RWPE2 (cell line): ENCODE measurements at regions not wholly inside any gene's neighbourhood (a gene's known extent, or its start where the extent isn't known, plus 50 kb on each side); places are given as distances from the start of the nearest gene placed in this dataset.

Experiments
- ATAC-seq: fragments of 200-7000 bp; cut with Tn5 transposase; 3 replicates; pipeline ENCODE4 v1.9.1; 2021; ENCODE audit warnings: low read depth
- DNase-seq: peaks from one replicate; pipeline ENCODE4 v3.0.0-alpha.2; 2020; ENCODE audit warnings: low spot score
- H3K27ac ChIP-seq: fragments of 450-650 bp; 2 replicates; pipeline ENCODE4 v1.5.1; 2017; ENCODE audit warnings: mild to moderate bottlenecking; ENCODE audit not compliant: poor library complexity, severe bottlenecking
- H3K27me3 ChIP-seq: fragments of 250-450 bp; sonication (Bioruptor Pico); 2 replicates; pipeline ENCODE4 v1.5.1; 2021; ENCODE audit warnings: mild to moderate bottlenecking, moderate library complexity; ENCODE audit not compliant: insufficient read depth, poor library complexity, severe bottlenecking
- H3K36me3 ChIP-seq: fragments of 250-450 bp; sonication (Bioruptor Pico); 2 replicates; pipeline ENCODE4 v1.5.1; 2020; ENCODE audit warnings: low read depth, mild to moderate bottlenecking, moderate library complexity
- H3K4me1 ChIP-seq: fragments of 250-450 bp; sonication (Bioruptor Pico); 2 replicates; pipeline ENCODE4 v1.5.1; 2021; ENCODE audit warnings: mild to moderate bottlenecking, moderate library complexity; ENCODE audit not compliant: insufficient read depth, poor library complexity, severe bottlenecking
- H3K4me3 ChIP-seq: fragments of 250-450 bp; sonication (Bioruptor Pico); 2 replicates; pipeline ENCODE4 v1.5.1; 2021; ENCODE audit warnings: mild to moderate bottlenecking, moderate library complexity; ENCODE audit not compliant: severe bottlenecking
- H3K9me3 ChIP-seq: fragments of 250-450 bp; sonication (Bioruptor Pico); 2 replicates; pipeline ENCODE4 v1.5.1; 2021; ENCODE audit warnings: mild to moderate bottlenecking, moderate library complexity; ENCODE audit not compliant: severe bottlenecking
- CTCF ChIP-seq: fragments of 450-650 bp; IDR thresholded peaks from one replicate; pipeline ENCODE4 v1.5.1; 2017; ENCODE audit warnings: mild to moderate bottlenecking, moderate library complexity; ENCODE audit not compliant: poor library complexity, severe bottlenecking

DNA sequence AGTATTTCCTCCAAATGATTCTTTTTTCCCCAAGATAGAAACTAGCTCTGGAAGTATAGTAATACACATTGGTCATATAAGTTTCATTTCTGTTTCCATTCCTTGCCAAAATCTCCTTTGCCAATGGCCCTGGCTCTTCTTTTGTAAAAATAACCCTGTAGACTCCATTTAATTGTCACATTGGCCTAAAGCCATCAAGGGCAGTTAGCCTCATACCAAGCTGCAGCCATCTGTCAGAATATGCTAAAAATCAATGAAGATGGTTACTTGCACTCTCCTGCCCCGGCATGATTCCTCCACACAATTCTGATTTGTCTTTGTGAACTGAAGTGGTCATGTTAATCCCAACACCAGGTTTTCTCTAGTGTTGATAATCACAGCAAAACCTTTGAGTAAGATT, 380.5 kb downstream of the SH2D1A start:
- DNase-seq (no peak), ATAC-seq (no peak)
- H3K27me3 ChIP-seq: no peaks in the 10 kb centered on the region

GRCh38 chrX:124736553-124737270, 390.3 kb downstream of the SH2D1A start:
- no peaks in the 10 kb centered on the region for H3K27me3 ChIP-seq

More for the DNA sequence above, 380.5 kb downstream of the SH2D1A start:
- Histone ChIP-seq H3K4me3 (no peak overlapping the region), H3K4me1 (no peaks in the 10 kb centered on the region), H3K27ac (no peak overlapping the region), H3K36me3 (no peaks in the 10 kb centered on the region), H3K9me3 (no peaks in the 10 kb centered on the region)
- TF ChIP-seq CTCF: no peak

GRCh38 chrX:124737771-124738170, 391.4 kb downstream of the SH2D1A start:
- Histone ChIP-seq H3K4me1 (no peaks in the 10 kb centered on the region), H3K27ac (no peak overlapping the region), H3K27me3 (no peaks in the 10 kb centered on the region), H3K9me3 (no peaks in the 10 kb centered on the region), H3K36me3 (no peaks in the 10 kb centered on the region), H3K4me3 (no peak overlapping the region)
- ATAC-seq: no peak
- no peak for TF ChIP-seq CTCF
- no peak for DNase-seq

More at GRCh38 chrX:124736553-124737270, 390.3 kb downstream of the SH2D1A start:
- DNase-seq (no peak), ATAC-seq (no peak)
- no peak overlapping the region for H3K4me3 ChIP-seq
- H3K9me3 ChIP-seq: no peaks in the 10 kb centered on the region
- no peak for TF ChIP-seq CTCF
- no peak overlapping the region for H3K27ac ChIP-seq
- H3K4me1 ChIP-seq: no peaks in the 10 kb centered on the region
- no peaks in the 10 kb centered on the region for H3K36me3 ChIP-seq

- Histone ChIP-seq H3K27me3 (no peaks in the 10 kb centered on the region), H3K36me3 (no peaks in the 10 kb centered on the region), H3K9me3 (no peaks in the 10 kb centered on the region), H3K4me3 (no peak overlapping the region), H3K4me1 (no peaks in the 10 kb centered on the region), H3K27ac (no peak overlapping the region)
- DNase-seq (no peak), ATAC-seq (no peak)
- TF ChIP-seq CTCF: no peak
These were observed 400.9 kb downstream of the SH2D1A start for GRCh38 chrX:124747295-124747694.

DNA sequence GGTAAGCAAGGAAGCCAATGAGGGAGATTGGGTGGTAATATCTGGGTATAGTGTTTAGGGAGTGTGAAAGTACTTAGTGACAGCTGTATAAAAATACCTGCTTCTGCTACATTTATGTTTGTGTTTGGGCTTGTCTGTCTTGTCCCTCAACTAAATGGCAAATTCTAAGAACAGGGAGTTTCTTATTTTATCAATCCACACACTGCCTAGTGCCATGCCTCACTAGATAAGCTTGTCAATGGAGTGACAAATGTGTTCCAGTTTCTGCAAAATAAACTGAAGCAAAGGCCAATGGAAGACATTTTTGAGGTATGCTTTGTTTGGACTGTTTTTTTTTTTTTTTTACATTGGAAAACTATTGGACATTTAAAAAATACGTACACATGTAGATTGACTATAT, 418.0 kb downstream of the SH2D1A start:
- Histone ChIP-seq H3K27me3 (no peaks in the 10 kb centered on the region), H3K4me1 (no peaks in the 10 kb centered on the region), H3K4me3 (no peak overlapping the region), H3K27ac (no peak overlapping the region), H3K36me3 (no peaks in the 10 kb centered on the region), H3K9me3 (no peaks in the 10 kb centered on the region)
- ATAC-seq (no peak), DNase-seq (no peak)
- no peak for TF ChIP-seq CTCF
